ENCODE measurements at regions not wholly inside any gene's neighbourhood (a gene's known extent, or its start where the extent isn't known, plus 50 kb on each side); places are given as distances from the start of the nearest gene placed in this dataset.

DNA sequence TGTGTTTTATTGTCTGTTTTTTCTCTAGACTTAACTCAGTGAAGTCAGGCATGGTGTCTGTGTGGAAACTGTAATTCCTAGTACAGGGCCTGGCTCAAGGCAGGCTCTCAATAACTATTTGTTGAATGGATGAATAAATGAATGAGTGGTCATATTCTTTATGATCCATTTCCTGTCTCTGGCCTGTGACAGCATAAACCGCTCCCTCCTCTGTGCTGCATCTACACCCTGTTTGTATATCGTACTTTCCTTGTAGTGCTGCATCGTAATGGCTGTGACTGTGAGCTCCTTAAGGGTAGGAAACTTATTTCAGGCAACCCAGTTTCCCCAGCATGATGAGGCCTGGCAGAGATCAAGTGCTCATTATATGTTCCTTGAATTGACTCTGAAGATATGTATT lies 337.5 kb upstream of the USP24 start:
- FAIRE-seq (no peak), DNase-seq (ENCODE audit: insufficient read length, low spot score) (no peak)
- TF ChIP-seq POU2F2 (IDR thresholded peaks at IDR 0.05; ENCODE audit: low read depth, low read length) (no peak), PAX5 (IDR thresholded peaks at IDR 0.05; ENCODE audit: insufficient read depth, low read length, severe bottlenecking) (no peak), TAF1 (IDR thresholded peaks at IDR 0.05; ENCODE audit: low read depth, low read length) (no peak), POLR2A (IDR thresholded peaks at IDR 0.05; ENCODE audit: low read depth, low read length) (no peak), POLR2AphosphoS5 (IDR thresholded peaks at IDR 0.05; ENCODE audit: low read depth, low read length) (no peak), SPI1 (IDR thresholded peaks at IDR 0.05; ENCODE audit: low read depth, low read length) (no peak)

DNA sequence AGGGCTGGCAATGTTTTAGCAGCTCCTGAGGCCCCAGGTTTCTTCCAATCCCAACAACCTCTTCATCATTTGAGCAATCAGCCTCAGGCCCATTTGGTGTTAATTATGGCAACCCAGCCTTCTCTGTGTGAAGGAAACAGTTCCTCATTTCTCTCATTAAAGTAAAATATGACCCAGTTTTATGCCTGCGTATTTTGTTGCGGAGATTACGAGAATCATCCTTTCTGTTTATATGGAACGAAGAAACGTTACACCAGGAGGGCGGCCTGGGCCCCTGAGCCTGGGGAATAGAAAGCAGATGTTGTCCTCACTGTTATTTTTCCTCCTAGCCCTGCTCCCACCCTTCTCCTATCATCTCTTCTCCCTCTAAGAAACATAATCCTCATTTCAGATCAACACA lies 332.2 kb upstream of the USP24 start:
- FAIRE-seq (no peak), DNase-seq (ENCODE audit: insufficient read length, low spot score) (no peak)
- TF ChIP-seq POU2F2 (IDR thresholded peaks at IDR 0.05; ENCODE audit: low read depth, low read length) (no peak), POLR2A (IDR thresholded peaks at IDR 0.05; ENCODE audit: low read depth, low read length) (no peak), PAX5 (IDR thresholded peaks at IDR 0.05; ENCODE audit: insufficient read depth, low read length, severe bottlenecking) (no peak), TAF1 (IDR thresholded peaks at IDR 0.05; ENCODE audit: low read depth, low read length) (no peak), POLR2AphosphoS5 (IDR thresholded peaks at IDR 0.05; ENCODE audit: low read depth, low read length) (no peak), SPI1 (IDR thresholded peaks at IDR 0.05; ENCODE audit: low read depth, low read length) (no peak)

DNA sequence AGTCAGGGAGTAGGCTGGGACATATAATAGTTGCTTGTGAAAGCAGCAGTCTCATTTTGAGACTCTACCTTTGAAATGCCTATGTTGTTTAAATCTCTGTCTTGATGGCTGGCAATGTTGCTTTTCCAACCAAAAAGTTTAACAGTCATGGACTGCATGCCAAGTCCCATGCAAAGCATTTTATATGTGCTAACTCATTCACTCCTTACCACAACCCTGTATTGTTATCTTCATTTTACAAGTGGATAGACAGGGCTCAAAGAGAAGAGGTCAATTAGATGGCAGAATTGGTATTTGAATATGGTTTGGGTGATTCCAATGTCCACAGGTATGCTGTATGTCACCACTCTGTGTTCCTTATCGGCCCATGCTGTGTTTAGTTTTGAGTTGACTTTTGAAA lies 331.4 kb upstream of the USP24 start:
- TF ChIP-seq POLR2AphosphoS5 (IDR thresholded peaks at IDR 0.05; ENCODE audit: low read depth, low read length) (no peak), SPI1 (IDR thresholded peaks at IDR 0.05; ENCODE audit: low read depth, low read length) (no peak), PAX5 (IDR thresholded peaks at IDR 0.05; ENCODE audit: insufficient read depth, low read length, severe bottlenecking) (no peak), POU2F2 (IDR thresholded peaks at IDR 0.05; ENCODE audit: low read depth, low read length) (no peak), TAF1 (IDR thresholded peaks at IDR 0.05; ENCODE audit: low read depth, low read length) (no peak), POLR2A (IDR thresholded peaks at IDR 0.05; ENCODE audit: low read depth, low read length) (no peak)
- DNase-seq (ENCODE audit: insufficient read length, low spot score) (no peak), FAIRE-seq (no peak)

DNA sequence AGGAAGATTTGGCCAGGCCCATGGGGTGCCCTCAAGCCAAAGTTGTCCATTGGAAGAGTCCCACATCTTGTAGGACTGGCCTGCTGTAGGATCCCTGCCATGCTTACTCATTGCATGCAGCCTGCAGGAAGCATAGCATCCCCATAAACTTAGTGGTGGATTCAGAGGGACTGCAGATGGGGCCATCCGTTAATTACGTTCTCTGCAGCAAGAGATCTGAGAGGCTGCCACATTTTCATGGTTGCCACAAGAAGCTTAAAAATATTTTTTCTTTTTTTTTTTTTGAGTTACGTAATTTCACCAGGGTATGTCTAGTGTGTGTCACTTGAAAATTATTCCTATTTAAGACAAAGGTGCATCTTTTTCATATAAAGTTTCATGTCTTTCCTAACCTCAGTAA lies 329.7 kb upstream of the USP24 start:
- TF ChIP-seq POLR2A (IDR thresholded peaks at IDR 0.05; ENCODE audit: low read depth, low read length): no peak
- no peak for TF ChIP-seq TAF1 (IDR thresholded peaks at IDR 0.05; ENCODE audit: low read depth, low read length)
- no peak for TF ChIP-seq POU2F2 (IDR thresholded peaks at IDR 0.05; ENCODE audit: low read depth, low read length)
- no peak for TF ChIP-seq SPI1 (IDR thresholded peaks at IDR 0.05; ENCODE audit: low read depth, low read length)
- TF ChIP-seq PAX5 (IDR thresholded peaks at IDR 0.05; ENCODE audit: insufficient read depth, low read length, severe bottlenecking): no peak
- TF ChIP-seq POLR2AphosphoS5 (IDR thresholded peaks at IDR 0.05; ENCODE audit: low read depth, low read length): no peak
- DNase-seq (ENCODE audit: insufficient read length, low spot score) (no peak), FAIRE-seq (no peak)

DNA sequence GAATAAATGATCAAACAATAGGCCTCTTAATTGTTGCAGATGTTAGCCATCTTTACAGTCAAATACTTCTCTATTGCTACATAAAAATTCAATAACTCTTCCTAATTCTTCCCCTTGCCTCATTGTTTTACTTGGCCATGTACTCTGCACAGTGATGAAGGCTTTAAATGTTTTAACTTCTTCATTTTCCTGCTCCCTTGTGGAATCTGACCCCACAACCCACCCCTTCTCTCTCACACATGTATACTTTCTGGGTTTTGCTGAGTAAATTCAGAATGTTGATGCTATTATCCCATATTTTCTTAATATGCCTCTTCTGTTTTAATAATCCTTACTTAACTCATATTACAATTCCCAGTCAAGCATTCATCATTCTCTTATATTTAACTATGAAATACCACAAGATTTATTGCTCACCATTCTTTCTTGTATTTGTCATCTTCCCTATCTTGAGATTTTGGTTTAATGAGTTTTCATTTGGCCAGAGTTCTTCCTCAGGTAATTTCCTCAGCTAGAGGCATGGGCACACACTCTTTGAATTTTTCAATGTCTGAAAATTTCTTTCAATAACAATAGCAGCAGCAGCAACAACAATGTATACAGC lies 327.8 kb upstream of the USP24 start:
- FAIRE-seq: no peak
- DNase-seq (ENCODE audit: insufficient read length, low spot score): no peak
- TF ChIP-seq TAF1 (IDR thresholded peaks at IDR 0.05; ENCODE audit: low read depth, low read length) (no peak), SPI1 (IDR thresholded peaks at IDR 0.05; ENCODE audit: low read depth, low read length) (no peak), POLR2AphosphoS5 (IDR thresholded peaks at IDR 0.05; ENCODE audit: low read depth, low read length) (no peak), PAX5 (IDR thresholded peaks at IDR 0.05; ENCODE audit: insufficient read depth, low read length, severe bottlenecking) (no peak), POU2F2 (IDR thresholded peaks at IDR 0.05; ENCODE audit: low read depth, low read length) (no peak), POLR2A (IDR thresholded peaks at IDR 0.05; ENCODE audit: low read depth, low read length) (no peak)

DNA sequence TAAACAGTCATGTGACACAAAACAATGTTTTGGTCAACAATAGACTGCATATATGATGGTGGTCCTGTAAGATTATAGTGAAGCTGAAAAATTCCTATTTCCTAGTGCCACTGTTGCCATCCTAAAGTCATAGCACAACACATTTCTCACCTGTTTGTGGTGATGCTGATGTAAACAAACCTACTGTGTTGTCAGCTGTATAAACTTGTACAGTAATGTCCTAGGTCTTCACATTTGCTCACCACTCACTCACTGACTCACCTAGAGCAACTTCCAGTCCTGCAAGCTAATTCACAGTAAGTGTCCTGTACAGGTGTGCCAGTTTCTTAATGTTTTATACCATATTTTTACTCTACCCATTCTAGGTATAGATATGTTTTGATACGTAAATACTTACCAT lies 326.1 kb upstream of the USP24 start:
- DNase-seq (ENCODE audit: insufficient read length, low spot score) (no peak), FAIRE-seq (no peak)
- no peak for TF ChIP-seq POLR2AphosphoS5 (IDR thresholded peaks at IDR 0.05; ENCODE audit: low read depth, low read length)
- no peak for TF ChIP-seq POU2F2 (IDR thresholded peaks at IDR 0.05; ENCODE audit: low read depth, low read length)
- no peak for TF ChIP-seq PAX5 (IDR thresholded peaks at IDR 0.05; ENCODE audit: insufficient read depth, low read length, severe bottlenecking)
- no peak for TF ChIP-seq SPI1 (IDR thresholded peaks at IDR 0.05; ENCODE audit: low read depth, low read length)
- TF ChIP-seq TAF1 (IDR thresholded peaks at IDR 0.05; ENCODE audit: low read depth, low read length): no peak
- no peak for TF ChIP-seq POLR2A (IDR thresholded peaks at IDR 0.05; ENCODE audit: low read depth, low read length)

DNA sequence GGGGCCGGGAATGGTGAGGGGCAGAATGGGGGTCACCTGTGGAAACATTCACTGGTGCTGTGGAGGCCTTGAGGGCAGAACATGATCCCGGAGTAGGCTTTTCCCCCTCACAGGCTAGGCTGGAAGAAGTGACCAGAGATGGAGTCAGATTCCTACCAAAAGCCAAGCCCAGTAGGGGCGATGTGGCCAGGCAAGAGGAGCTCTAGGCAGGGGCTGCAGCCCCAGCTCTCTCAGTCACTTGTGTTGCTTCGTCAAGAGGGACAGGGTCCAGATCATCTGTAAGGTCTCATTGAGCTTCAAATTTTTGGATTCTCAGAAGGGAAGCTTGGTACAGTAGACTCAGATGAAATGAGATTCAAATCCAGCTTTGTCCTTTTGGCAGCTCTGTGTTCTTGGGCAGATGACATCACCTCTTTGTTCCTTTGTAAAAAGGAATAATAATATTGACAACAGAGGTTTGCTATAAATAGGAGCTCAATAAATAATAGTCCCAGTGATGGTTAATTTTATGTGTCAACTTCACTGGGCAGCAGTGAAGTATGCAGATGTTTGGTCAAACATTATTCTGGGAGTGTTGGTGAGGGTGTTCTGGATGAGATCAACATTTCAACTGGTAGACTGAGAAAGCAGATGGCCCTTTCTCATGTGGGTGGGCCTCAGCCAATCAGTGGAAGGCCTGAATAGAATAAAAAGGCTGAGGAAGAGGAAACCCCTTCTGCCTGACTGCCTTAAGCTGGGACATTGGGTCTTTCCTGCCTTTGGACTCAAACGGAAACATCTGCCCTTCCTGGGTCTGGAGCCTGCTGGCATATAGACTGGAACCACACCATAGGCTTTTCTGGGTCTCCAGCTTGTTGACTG lies 324.7 kb upstream of the USP24 start:
- DNase-seq (ENCODE audit: insufficient read length, low spot score) (no peak), FAIRE-seq (no peak)
- no peak for TF ChIP-seq SPI1 (IDR thresholded peaks at IDR 0.05; ENCODE audit: low read depth, low read length)

DNA sequence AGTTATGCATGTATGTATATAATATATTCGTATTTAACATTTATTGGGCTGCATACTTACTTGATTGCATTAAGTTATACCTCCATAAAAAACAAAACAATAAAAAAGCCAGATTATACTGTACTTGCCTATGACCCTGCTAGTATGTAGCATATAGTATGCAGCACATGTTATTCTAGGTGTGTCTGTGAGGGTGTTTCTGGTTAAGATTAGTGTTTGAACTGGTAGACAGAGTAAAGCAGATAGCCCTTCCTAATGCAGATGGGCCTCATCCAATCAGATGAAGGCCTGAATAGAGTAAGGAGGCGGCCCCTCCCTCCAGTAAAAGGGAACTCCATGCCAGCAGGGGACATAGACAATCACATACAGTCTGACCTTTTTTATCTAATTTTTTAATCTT lies 323.3 kb upstream of the USP24 start:
- TF ChIP-seq PAX5 (IDR thresholded peaks at IDR 0.05; ENCODE audit: insufficient read depth, low read length, severe bottlenecking): no peak
- TF ChIP-seq POU2F2 (IDR thresholded peaks at IDR 0.05; ENCODE audit: low read depth, low read length): no peak
- TF ChIP-seq TAF1 (IDR thresholded peaks at IDR 0.05; ENCODE audit: low read depth, low read length): no peak
- TF ChIP-seq POLR2A (IDR thresholded peaks at IDR 0.05; ENCODE audit: low read depth, low read length): no peak
- TF ChIP-seq POLR2AphosphoS5 (IDR thresholded peaks at IDR 0.05; ENCODE audit: low read depth, low read length): no peak
- no peak for TF ChIP-seq SPI1 (IDR thresholded peaks at IDR 0.05; ENCODE audit: low read depth, low read length)
- no peak for FAIRE-seq
- no peak for DNase-seq (ENCODE audit: insufficient read length, low spot score)

DNA sequence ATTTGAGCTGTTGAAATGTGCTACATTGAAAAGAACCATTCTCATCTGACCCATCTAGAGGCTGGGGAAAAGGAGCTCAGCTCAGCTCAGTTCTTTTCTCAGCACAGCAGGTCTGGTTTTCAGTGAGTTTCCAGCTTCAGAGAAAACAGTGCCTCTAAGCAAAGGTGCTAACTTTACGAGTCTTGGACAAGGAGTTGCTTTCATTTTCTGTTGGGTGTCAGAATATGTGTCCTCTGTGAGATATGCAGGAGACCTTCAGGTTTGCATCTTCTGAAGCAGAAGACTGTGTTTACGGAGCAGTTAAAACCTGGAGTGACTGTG lies 321.3 kb upstream of the USP24 start:
- TF ChIP-seq POLR2AphosphoS5 (IDR thresholded peaks at IDR 0.05; ENCODE audit: low read depth, low read length) (no peak), POU2F2 (IDR thresholded peaks at IDR 0.05; ENCODE audit: low read depth, low read length) (no peak), SPI1 (IDR thresholded peaks at IDR 0.05; ENCODE audit: low read depth, low read length) (no peak), POLR2A (IDR thresholded peaks at IDR 0.05; ENCODE audit: low read depth, low read length) (no peak), TAF1 (IDR thresholded peaks at IDR 0.05; ENCODE audit: low read depth, low read length) (no peak), PAX5 (IDR thresholded peaks at IDR 0.05; ENCODE audit: insufficient read depth, low read length, severe bottlenecking) (no peak)
- DNase-seq (ENCODE audit: insufficient read length, low spot score): no peak
- no peak for FAIRE-seq
